DOHH2 (cell line): ENCODE measurements at regions not wholly inside any gene's neighbourhood (a gene's known extent, or its start where the extent isn't known, plus 50 kb on each side); places are given as distances from the start of the nearest gene placed in this dataset.

ENCODE experiments used
- EZH2phosphoT487 ChIP-seq: fragments of 200-600 bp; sonication (generic); IDR thresholded peaks from 2 replicates; pipeline ENCODE4 v1.6.1; 2017; ENCODE audit warnings: borderline replicate concordance, mild to moderate bottlenecking, antibody characterized with exemption, low read length, moderate library complexity, mixed read lengths
- TF ChIP-seq, protein P1 (sequence below): fragments of 200-600 bp; sonication (generic); IDR thresholded peaks from one replicate; pipeline ENCODE4 v1.5.1; 2014; ENCODE audit warnings: antibody characterized with exemption, mild to moderate bottlenecking, low read depth, low read length; ENCODE audit not compliant: poor library complexity, severe bottlenecking

- TF ChIP-seq, protein P1, sequence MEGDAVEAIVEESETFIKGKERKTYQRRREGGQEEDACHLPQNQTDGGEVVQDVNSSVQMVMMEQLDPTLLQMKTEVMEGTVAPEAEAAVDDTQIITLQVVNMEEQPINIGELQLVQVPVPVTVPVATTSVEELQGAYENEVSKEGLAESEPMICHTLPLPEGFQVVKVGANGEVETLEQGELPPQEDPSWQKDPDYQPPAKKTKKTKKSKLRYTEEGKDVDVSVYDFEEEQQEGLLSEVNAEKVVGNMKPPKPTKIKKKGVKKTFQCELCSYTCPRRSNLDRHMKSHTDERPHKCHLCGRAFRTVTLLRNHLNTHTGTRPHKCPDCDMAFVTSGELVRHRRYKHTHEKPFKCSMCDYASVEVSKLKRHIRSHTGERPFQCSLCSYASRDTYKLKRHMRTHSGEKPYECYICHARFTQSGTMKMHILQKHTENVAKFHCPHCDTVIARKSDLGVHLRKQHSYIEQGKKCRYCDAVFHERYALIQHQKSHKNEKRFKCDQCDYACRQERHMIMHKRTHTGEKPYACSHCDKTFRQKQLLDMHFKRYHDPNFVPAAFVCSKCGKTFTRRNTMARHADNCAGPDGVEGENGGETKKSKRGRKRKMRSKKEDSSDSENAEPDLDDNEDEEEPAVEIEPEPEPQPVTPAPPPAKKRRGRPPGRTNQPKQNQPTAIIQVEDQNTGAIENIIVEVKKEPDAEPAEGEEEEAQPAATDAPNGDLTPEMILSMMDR: no peak
- TF ChIP-seq EZH2phosphoT487: no peak
Measured at GRCh38 chr5:158609333-158610050, 490.2 kb downstream of the EBF1 start.
